ENCODE measurements at regions not wholly inside any gene's neighbourhood (a gene's known extent, or its start where the extent isn't known, plus 50 kb on each side); places are given as distances from the start of the nearest gene placed in this dataset.

DNA sequence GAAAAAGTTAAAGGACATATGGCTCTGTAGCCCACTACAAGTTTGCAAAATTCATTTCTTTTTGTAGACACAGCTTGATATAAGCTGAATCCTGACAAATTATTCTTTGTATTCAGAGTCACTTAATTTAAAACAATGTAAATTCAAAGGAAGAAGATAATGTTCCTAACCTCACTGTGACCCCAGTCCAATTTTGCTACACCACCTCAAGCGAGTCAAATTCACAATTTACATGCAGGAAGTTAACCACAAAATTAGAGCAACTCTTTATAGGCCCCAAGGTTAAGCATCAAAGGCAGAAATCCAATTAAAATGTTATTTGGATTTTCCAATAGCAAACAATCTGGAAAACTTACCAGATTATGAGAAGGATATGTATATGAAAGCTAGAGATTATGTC is 119.5 kb upstream of the CNTN6 start:
- Histone ChIP-seq H3K4me3 (no peak overlapping the region), H3K36me3 (no peaks in the 10 kb centered on the region), H3K4me1 (no peaks in the 10 kb centered on the region), H3K27ac (no peak overlapping the region), H3K9me3 (peaks cover 0 to 5% (median 4%) of the 10 kb centered on the region in 4 donors), H3K27me3 (no peaks in the 10 kb centered on the region)
- 44 to 46% methylated on average over 1 of the region's 1 CpG for WGBS, 2 donors
- intact Hi-C loops (cut with DNase I) = no loop called here
- no peak for DNase-seq
- TF ChIP-seq, protein P1, sequence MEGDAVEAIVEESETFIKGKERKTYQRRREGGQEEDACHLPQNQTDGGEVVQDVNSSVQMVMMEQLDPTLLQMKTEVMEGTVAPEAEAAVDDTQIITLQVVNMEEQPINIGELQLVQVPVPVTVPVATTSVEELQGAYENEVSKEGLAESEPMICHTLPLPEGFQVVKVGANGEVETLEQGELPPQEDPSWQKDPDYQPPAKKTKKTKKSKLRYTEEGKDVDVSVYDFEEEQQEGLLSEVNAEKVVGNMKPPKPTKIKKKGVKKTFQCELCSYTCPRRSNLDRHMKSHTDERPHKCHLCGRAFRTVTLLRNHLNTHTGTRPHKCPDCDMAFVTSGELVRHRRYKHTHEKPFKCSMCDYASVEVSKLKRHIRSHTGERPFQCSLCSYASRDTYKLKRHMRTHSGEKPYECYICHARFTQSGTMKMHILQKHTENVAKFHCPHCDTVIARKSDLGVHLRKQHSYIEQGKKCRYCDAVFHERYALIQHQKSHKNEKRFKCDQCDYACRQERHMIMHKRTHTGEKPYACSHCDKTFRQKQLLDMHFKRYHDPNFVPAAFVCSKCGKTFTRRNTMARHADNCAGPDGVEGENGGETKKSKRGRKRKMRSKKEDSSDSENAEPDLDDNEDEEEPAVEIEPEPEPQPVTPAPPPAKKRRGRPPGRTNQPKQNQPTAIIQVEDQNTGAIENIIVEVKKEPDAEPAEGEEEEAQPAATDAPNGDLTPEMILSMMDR (IDR thresholded peaks at IDR 0.05) = no peak
- TF ChIP-seq POLR2AphosphoS5 (IDR thresholded peaks at IDR 0.05) = no peak
- TF ChIP-seq POLR2A (IDR thresholded peaks at IDR 0.05) = no peak
- no peak for TF ChIP-seq EP300 (IDR thresholded peaks at IDR 0.05)

DNA sequence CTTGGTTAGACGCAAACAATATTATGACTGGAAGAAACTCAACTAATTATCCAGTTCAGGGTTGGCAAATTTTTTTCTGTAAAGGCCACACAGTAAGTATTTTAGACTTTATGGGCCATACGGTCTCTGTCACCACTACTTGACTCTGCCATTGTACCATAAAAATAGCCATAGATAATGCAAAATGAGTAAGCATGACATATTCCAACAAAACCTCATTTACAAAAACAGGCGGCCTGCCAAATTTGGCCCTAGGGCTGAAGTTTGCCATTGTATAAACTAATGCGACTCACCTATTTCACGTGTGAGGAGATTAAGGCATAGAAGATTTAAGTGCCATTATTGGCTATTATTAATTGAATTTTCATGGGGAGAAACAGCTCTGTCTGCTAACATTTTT is 116.8 kb upstream of the CNTN6 start:
- no peak for DNase-seq
- Histone ChIP-seq H3K36me3 (no peaks in the 10 kb centered on the region), H3K27ac (no peak overlapping the region), H3K4me3 (no peak overlapping the region), H3K9me3 (peaks cover 0 to 5% (median 4%) of the 10 kb centered on the region in 4 donors), H3K27me3 (no peaks in the 10 kb centered on the region), H3K4me1 (no peaks in the 10 kb centered on the region)
- TF ChIP-seq EP300 (IDR thresholded peaks at IDR 0.05) = no peak
- no peak for TF ChIP-seq POLR2AphosphoS5 (IDR thresholded peaks at IDR 0.05)
- TF ChIP-seq, protein P1 (IDR thresholded peaks at IDR 0.05) = no peak
- no peak for TF ChIP-seq POLR2A (IDR thresholded peaks at IDR 0.05)
- 79 to 81% methylated on average over 5 of the region's 5 CpGs for WGBS, 2 donors
- intact Hi-C loops (cut with DNase I) = no loop called here

DNA sequence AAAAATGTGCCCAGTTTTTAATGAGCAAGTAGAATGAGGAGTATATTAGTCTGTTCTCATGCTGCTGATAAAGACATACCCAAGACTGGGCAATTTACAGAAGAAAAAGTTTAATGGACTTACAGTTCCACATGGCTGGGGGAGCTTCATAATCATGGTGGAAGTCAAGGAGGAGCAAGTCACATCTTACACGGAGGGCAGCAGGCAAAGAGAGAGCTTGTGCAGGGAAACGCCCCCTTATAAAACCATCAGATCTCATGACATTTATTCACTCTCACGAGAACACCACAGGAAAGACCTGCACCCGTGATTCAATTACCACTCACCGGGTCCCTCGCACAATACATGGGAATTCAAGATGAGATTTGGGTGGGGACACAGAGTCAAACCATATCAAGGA is 111.7 kb upstream of the CNTN6 start:
- DNase-seq = no peak
- peaks cover 0 to 3% (median 0%) of the 10 kb centered on the region in 4 donors for H3K9me3 ChIP-seq
- no peak overlapping the region for H3K4me3 ChIP-seq
- 89 to 93% methylated on average over 6 of the region's 6 CpGs for WGBS, 2 donors
- no peaks in the 10 kb centered on the region for H3K4me1 ChIP-seq
- no peaks in the 10 kb centered on the region for H3K36me3 ChIP-seq
- H3K27ac ChIP-seq = no peak overlapping the region
- TF ChIP-seq POLR2A (IDR thresholded peaks at IDR 0.05) (no peak), EP300 (IDR thresholded peaks at IDR 0.05) (no peak), POLR2AphosphoS5 (IDR thresholded peaks at IDR 0.05) (no peak)
- TF ChIP-seq, protein P1 (IDR thresholded peaks at IDR 0.05) = no peak
- intact Hi-C loops (cut with DNase I) = no loop called here
- H3K27me3 ChIP-seq = no peaks in the 10 kb centered on the region

DNA sequence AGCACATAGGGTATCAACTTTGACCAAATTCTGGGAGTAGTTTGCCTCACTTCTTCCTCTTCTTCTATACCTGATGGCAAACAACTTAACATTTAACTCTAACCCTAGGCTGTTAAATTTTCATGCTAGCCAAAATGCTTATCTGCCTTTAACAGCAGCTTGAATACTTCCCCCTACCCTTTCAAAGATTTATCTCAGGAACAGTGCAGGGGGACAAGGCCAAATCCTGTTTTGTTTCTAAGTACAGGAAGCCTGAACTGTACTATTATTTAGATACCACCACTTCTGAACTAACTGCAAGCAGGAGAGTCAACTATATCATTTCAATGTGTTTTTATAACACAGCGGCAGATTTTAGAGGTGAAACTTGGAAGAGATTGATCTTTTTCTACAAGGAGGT is 104.0 kb upstream of the CNTN6 start:
- WGBS, 2 donors = 81 to 97% methylated on average over 1 of the region's 1 CpG
- TF ChIP-seq EP300 (IDR thresholded peaks at IDR 0.05) (no peak), POLR2A (IDR thresholded peaks at IDR 0.05) (no peak), POLR2AphosphoS5 (IDR thresholded peaks at IDR 0.05) (no peak)
- TF ChIP-seq, protein P1 (IDR thresholded peaks at IDR 0.05) = no peak
- intact Hi-C loops (cut with DNase I) = no loop called here
- Histone ChIP-seq H3K9me3 (peaks cover 0 to 4% (median 0%) of the 10 kb centered on the region in 4 donors), H3K4me3 (no peak overlapping the region), H3K4me1 (no peaks in the 10 kb centered on the region), H3K27me3 (no peaks in the 10 kb centered on the region), H3K27ac (no peak overlapping the region), H3K36me3 (no peaks in the 10 kb centered on the region)
- no peak for DNase-seq

DNA sequence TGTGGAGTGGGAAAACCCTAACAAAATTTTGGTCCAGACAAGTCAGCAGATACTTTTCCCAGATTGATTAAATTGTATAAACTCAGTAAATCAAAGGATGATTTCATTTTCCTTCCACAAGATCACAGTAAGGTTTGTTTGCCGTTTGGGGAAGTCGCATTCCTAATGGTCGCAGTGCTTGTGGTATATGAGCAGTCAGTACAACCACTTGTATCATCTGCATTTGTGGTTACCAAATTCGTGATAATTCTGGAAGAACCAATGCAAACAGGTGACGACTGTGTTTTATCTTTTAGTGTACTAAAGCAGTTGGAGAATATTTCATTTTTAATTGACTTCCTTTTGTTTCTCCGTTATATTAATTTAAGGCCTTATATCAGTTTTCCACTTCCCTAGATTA is 100.0 kb upstream of the CNTN6 start:
- Histone ChIP-seq H3K27ac (no peak overlapping the region), H3K4me3 (no peak overlapping the region), H3K9me3 (peaks cover 0 to 4% (median 0%) of the 10 kb centered on the region in 4 donors), H3K27me3 (no peaks in the 10 kb centered on the region), H3K36me3 (no peaks in the 10 kb centered on the region), H3K4me1 (no peaks in the 10 kb centered on the region)
- intact Hi-C loops (cut with DNase I) = no loop called here
- no peak for DNase-seq
- WGBS, 2 donors = 60 to 75% methylated on average over 6 of the region's 6 CpGs
- TF ChIP-seq, protein P1 (IDR thresholded peaks at IDR 0.05) = no peak
- no peak for TF ChIP-seq EP300 (IDR thresholded peaks at IDR 0.05)
- TF ChIP-seq POLR2AphosphoS5 (IDR thresholded peaks at IDR 0.05) = no peak
- TF ChIP-seq POLR2A (IDR thresholded peaks at IDR 0.05) = no peak

Data from sigmoid colon (tissue), 6 donors.